ENCODE measurements at regions not wholly inside any gene's neighbourhood (a gene's known extent, or its start where the extent isn't known, plus 50 kb on each side); places are given as distances from the start of the nearest gene placed in this dataset.
"Not testable (repeated sequence)": the region's sequence is repeated elsewhere in the genome, so short reads cannot be mapped to it uniquely, and the experiment has no call there.

GRCh38 chr20:10109641-10110040 lies 74.9 kb downstream of the ANKEF1 start:
- H3K4me1 Mint-ChIP-seq (ENCODE audit: low read depth), result no peaks in the 10 kb centered on the region
- no peaks in the 10 kb centered on the region for H3K27me3 Mint-ChIP-seq (ENCODE audit: insufficient read depth)
- no peaks in the 10 kb centered on the region for H3K9me3 Mint-ChIP-seq
- H3K27ac Mint-ChIP-seq, result no peak overlapping the region
- no peak overlapping the region for H3K4me3 Mint-ChIP-seq
- DNase-seq (ENCODE audit: low spot score), result no peak
- no peaks in the 10 kb centered on the region for H3K36me3 Mint-ChIP-seq (ENCODE audit: low read depth)
- intact Hi-C loops (cut with micrococcal nuclease), result no loop called here

- Mint-ChIP-seq H3K27ac (no peak overlapping the region), H3K9me3 (no peaks in the 10 kb centered on the region), H3K4me3 (no peak overlapping the region), H3K27me3 (ENCODE audit: insufficient read depth) (no peaks in the 10 kb centered on the region), H3K4me1 (ENCODE audit: low read depth) (no peaks in the 10 kb centered on the region), H3K36me3 (ENCODE audit: low read depth) (no peaks in the 10 kb centered on the region)
- intact Hi-C loops (cut with micrococcal nuclease), result no loop called here
- DNase-seq (ENCODE audit: low spot score), result no peak
These were observed 75.4 kb downstream of the ANKEF1 start for GRCh38 chr20:10110151-10110550.

DNA sequence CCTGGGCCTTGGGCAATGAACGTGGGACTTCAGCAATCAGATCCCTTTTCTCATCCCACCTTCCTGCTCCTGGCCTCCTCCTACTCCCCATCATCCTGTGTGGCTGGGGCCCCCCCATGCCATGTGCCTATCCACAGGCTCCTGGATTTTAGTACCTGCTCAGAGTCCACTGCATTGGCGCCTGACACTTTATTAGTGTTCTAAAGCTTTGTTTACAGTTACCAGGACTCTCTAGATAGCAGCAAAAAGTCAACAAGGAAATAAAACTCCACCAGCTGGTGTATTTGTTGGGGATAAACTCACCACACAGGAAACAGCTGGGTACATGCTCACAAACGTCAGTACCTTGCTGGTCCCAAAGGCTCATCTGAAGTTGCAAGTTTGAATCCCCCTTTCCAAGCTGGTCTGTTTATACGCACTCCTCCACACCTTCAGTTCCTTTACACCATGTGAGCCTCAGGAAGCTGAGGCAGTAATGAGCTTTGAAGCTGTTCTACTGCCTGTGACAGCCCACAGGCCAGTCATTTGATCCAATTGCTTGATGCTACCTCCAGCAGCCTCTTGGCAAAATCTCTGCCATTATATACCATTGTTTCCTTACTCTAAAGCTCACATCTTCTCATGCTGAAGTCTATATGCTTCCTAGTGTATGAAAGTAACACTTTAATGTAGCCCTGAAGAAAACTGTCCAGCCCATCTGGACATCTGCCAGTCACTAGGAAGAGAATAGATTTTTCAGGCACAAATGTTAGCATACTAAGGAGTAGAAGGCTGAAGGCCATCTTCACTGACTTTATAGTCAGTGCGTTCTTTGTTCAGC lies 76.6 kb downstream of the ANKEF1 start:
- intact Hi-C loops (cut with micrococcal nuclease), result no loop called here
- H3K9me3 Mint-ChIP-seq, result no peaks in the 10 kb centered on the region

DNA sequence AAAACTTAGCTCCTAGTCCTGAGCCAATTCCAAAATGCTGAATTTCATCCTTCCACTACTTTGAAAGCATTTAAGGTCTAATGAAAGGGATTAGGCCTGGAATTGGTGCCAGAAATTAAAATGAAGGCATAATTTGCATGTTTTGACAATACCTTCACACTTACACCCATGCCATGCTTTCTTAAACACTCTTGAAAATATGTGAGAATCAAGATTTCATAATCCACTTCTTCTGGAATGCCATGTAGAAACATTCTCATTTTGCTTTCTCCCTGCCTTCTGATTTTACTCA lies 77.1 kb downstream of the ANKEF1 start:
- Mint-ChIP-seq H3K9me3 (no peaks in the 10 kb centered on the region), H3K4me1 (ENCODE audit: low read depth) (no peaks in the 10 kb centered on the region), H3K27ac (no peak overlapping the region), H3K4me3 (no peak overlapping the region), H3K27me3 (ENCODE audit: insufficient read depth) (no peaks in the 10 kb centered on the region), H3K36me3 (ENCODE audit: low read depth) (no peaks in the 10 kb centered on the region)
- intact Hi-C loops (cut with micrococcal nuclease), result no loop called here
- DNase-seq (ENCODE audit: low spot score), result no peak

More for the DNA sequence above, 76.6 kb downstream of the ANKEF1 start:
- Mint-ChIP-seq H3K27ac (no peak overlapping the region), H3K27me3 (ENCODE audit: insufficient read depth) (no peaks in the 10 kb centered on the region), H3K36me3 (ENCODE audit: low read depth) (no peaks in the 10 kb centered on the region), H3K4me1 (ENCODE audit: low read depth) (no peaks in the 10 kb centered on the region), H3K4me3 (no peak overlapping the region)
- no peak for DNase-seq (ENCODE audit: low spot score)

DNA sequence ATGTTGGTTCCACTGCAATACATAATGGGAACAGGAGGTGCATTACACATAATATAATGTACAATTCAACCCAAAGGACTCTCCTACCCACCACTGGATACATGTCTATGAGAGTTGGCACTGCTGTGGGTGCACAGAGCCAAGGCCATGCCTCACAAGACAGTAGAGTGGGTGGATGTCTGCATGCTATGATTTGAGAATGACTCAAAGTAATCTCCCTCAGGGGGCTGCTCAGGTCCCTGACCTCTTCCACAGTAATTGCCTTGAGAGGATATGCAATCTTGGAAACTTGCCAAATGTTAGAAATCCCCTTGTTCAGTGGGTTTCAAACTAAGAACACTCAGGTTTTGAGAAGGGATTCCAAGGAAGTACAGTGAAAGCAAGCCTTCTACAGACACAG lies 79.0 kb downstream of the ANKEF1 start:
- Mint-ChIP-seq H3K36me3 (ENCODE audit: low read depth) (no peaks in the 10 kb centered on the region), H3K27me3 (ENCODE audit: insufficient read depth) (no peaks in the 10 kb centered on the region), H3K4me1 (ENCODE audit: low read depth) (no peaks in the 10 kb centered on the region), H3K9me3 (no peaks in the 10 kb centered on the region), H3K4me3 (no peak overlapping the region), H3K27ac (no peak overlapping the region)
- intact Hi-C loops (cut with micrococcal nuclease), result no loop called here
- no peak for DNase-seq (ENCODE audit: low spot score)

DNA sequence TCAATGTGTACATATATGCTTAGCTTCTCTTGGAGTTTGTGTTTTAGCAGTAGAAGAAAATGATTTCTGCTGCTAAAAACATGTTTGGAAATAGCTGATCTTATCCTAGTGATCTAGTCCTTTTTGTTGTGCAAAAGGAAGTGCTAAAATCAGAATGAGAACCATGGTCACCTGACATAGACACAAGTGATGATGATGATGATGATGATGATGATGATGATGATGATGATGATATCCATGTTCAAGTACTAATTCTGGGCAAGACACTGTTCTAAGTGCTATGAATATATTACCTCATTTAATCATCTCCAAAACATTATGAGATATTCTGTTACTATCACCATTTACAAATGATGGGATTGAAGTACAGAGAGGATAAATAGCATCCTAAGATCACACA lies 79.8 kb downstream of the ANKEF1 start:
- Mint-ChIP-seq H3K27ac (no peak overlapping the region), H3K27me3 (ENCODE audit: insufficient read depth) (no peaks in the 10 kb centered on the region), H3K9me3 (no peaks in the 10 kb centered on the region), H3K4me3 (no peak overlapping the region), H3K36me3 (ENCODE audit: low read depth) (no peaks in the 10 kb centered on the region), H3K4me1 (ENCODE audit: low read depth) (no peaks in the 10 kb centered on the region)
- intact Hi-C loops (cut with micrococcal nuclease), result no loop called here
- DNase-seq (ENCODE audit: low spot score), result no peak

- Mint-ChIP-seq H3K4me3 (no peak overlapping the region), H3K36me3 (ENCODE audit: low read depth) (no peaks in the 10 kb centered on the region), H3K27ac (no peak overlapping the region), H3K27me3 (ENCODE audit: insufficient read depth) (no peaks in the 10 kb centered on the region), H3K4me1 (ENCODE audit: low read depth) (no peaks in the 10 kb centered on the region), H3K9me3 (no peaks in the 10 kb centered on the region)
- intact Hi-C loops (cut with micrococcal nuclease), result loop anchor here (5.0 kb wide), 1 partner anchor 102 kb away; the partner anchor contains the start of gene SNAP25
- DNase-seq (ENCODE audit: low spot score), result no peak
These were observed 80.2 kb downstream of the ANKEF1 start for GRCh38 chr20:10115021-10115420.

DNA sequence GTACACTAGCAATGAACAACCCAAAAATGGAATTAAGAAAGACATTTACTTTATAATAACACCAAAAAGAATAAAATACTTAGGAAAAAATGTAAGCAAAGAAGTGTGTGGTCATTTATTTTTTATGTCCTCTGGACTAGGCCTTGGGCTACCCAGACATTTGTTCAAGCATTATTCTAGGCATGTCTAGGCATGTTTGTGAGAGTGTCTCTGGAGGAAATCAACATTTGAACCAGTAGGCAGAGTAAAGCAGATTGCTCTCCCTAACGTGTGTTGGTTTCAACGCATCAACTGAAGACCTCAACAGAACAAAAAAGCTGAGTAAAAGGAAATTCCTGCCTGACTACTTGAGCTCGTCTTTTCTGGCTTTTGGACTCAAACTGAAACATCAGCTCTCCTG lies 84.5 kb downstream of the ANKEF1 start:
- Mint-ChIP-seq H3K27ac (no peak overlapping the region), H3K36me3 (ENCODE audit: low read depth) (no peaks in the 10 kb centered on the region), H3K27me3 (ENCODE audit: insufficient read depth) (no peaks in the 10 kb centered on the region), H3K4me3 (no peak overlapping the region), H3K4me1 (ENCODE audit: low read depth) (no peaks in the 10 kb centered on the region), H3K9me3 (peaks cover 12% of the 10 kb centered on the region)
- intact Hi-C loops (cut with micrococcal nuclease), result loop anchor here (5.0 kb wide), 1 partner anchor 98 kb away; the partner anchor contains the start of gene SNAP25
- no peak for DNase-seq (ENCODE audit: low spot score)

DNA sequence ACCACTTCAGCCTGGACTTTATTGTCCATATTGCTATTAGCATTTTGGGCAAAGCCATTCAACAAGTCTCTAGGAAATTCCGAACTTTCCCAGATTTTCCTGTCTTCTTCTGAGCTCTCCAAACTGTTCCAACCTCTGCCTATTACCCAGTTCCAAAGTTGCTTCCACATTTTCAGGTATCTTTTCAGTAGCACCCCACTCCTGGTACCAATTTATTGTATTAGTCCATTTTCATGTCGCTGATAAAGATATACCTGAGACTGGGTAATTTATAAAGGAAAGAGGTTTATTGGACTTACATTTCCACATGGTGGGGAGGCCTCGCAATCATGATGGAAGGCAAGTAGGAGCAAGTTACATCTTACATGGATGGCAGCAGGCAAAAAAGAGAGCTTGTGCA lies 90.1 kb downstream of the ANKEF1 start:
- H3K36me3 Mint-ChIP-seq (ENCODE audit: low read depth); H3K4me1 Mint-ChIP-seq (ENCODE audit: low read depth); H3K27me3 Mint-ChIP-seq (ENCODE audit: insufficient read depth); intact Hi-C loops (cut with micrococcal nuclease); DNase-seq (ENCODE audit: low spot score); H3K4me3 Mint-ChIP-seq; H3K27ac Mint-ChIP-seq: not testable (repeated sequence)
- H3K9me3 Mint-ChIP-seq, result peaks cover 26% of the 10 kb centered on the region

DNA sequence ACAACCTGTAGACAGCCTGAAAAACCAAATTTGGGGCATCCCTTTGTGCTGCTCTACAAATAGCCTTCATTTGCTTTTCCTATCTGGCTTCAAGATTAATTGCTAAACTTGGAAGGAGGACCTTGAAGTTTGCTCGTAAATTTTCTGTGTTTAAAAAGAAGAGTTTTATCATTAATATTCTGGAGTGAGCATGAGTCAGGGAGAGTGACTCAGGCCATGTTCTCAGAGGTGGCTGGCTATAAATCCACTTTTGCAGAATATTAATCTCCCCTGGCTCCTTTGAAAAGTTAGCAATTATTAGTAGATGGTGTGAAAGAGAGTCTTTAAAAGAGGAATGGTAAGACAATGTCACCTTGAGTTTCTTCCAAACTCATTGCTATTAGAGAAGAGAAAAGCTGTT lies 91.0 kb downstream of the ANKEF1 start:
- no peak for DNase-seq (ENCODE audit: low spot score)
- H3K9me3 Mint-ChIP-seq, result peaks cover 26% of the 10 kb centered on the region
- H3K27ac Mint-ChIP-seq, result no peak overlapping the region
- no peaks in the 10 kb centered on the region for H3K36me3 Mint-ChIP-seq (ENCODE audit: low read depth)
- H3K4me1 Mint-ChIP-seq (ENCODE audit: low read depth), result no peaks in the 10 kb centered on the region
- H3K4me3 Mint-ChIP-seq, result no peak overlapping the region
- intact Hi-C loops (cut with micrococcal nuclease), result no loop called here
- no peaks in the 10 kb centered on the region for H3K27me3 Mint-ChIP-seq (ENCODE audit: insufficient read depth)

GRCh38 chr20:10129749-10130148 lies 88.9 kb upstream of the SNAP25 start:
- Mint-ChIP-seq H3K4me3 (no peak overlapping the region), H3K9me3 (peaks cover 10% of the 10 kb centered on the region), H3K27me3 (ENCODE audit: insufficient read depth) (no peaks in the 10 kb centered on the region), H3K27ac (no peak overlapping the region), H3K36me3 (ENCODE audit: low read depth) (no peaks in the 10 kb centered on the region), H3K4me1 (ENCODE audit: low read depth) (no peaks in the 10 kb centered on the region)
- intact Hi-C loops (cut with micrococcal nuclease), result no loop called here
- no peak for DNase-seq (ENCODE audit: low spot score)

- DNase-seq (ENCODE audit: low spot score), result no peak
- H3K27me3 Mint-ChIP-seq (ENCODE audit: insufficient read depth), result no peaks in the 10 kb centered on the region
- no peaks in the 10 kb centered on the region for H3K36me3 Mint-ChIP-seq (ENCODE audit: low read depth)
- H3K4me1 Mint-ChIP-seq (ENCODE audit: low read depth), result no peaks in the 10 kb centered on the region
- no peak overlapping the region for H3K4me3 Mint-ChIP-seq
- no peaks in the 10 kb centered on the region for H3K9me3 Mint-ChIP-seq
- intact Hi-C loops (cut with micrococcal nuclease), result no loop called here
- H3K27ac Mint-ChIP-seq, result no peak overlapping the region
These were observed 86.8 kb upstream of the SNAP25 start for GRCh38 chr20:10131732-10132345.

DNA sequence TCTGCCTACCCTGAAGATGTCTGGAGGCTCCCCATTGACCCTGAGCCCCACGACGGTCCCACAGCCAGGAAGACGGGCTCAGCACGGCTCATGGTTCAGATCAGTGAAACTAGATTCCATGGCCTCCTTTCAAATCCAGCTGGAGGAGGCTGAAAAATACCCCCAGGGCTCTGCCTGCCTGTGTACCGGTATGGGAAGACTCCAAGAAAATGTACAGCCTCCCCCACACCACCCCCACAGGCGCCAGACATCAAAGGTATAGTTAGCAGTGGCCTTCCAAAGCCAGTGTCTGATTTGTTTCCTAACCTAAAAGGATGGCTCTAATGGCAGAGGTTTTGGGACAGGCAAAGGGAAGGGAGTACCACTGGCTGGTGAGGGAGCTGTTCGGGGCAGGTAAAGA lies 86.2 kb upstream of the SNAP25 start:
- Mint-ChIP-seq H3K27ac (no peak overlapping the region), H3K4me1 (ENCODE audit: low read depth) (no peaks in the 10 kb centered on the region), H3K9me3 (no peaks in the 10 kb centered on the region), H3K4me3 (no peak overlapping the region), H3K36me3 (ENCODE audit: low read depth) (no peaks in the 10 kb centered on the region), H3K27me3 (ENCODE audit: insufficient read depth) (no peaks in the 10 kb centered on the region)
- no peak for DNase-seq (ENCODE audit: low spot score)
- intact Hi-C loops (cut with micrococcal nuclease), result no loop called here

- Mint-ChIP-seq H3K9me3 (no peaks in the 10 kb centered on the region), H3K27ac (no peak overlapping the region), H3K4me3 (no peak overlapping the region), H3K27me3 (ENCODE audit: insufficient read depth) (no peaks in the 10 kb centered on the region), H3K4me1 (ENCODE audit: low read depth) (no peaks in the 10 kb centered on the region), H3K36me3 (ENCODE audit: low read depth) (no peaks in the 10 kb centered on the region)
- intact Hi-C loops (cut with micrococcal nuclease), result no loop called here
- no peak for DNase-seq (ENCODE audit: low spot score)
These were observed 85.1 kb upstream of the SNAP25 start for GRCh38 chr20:10133532-10133931.
